ENCODE measurements at regions not wholly inside any gene's neighbourhood (a gene's known extent, or its start where the extent isn't known, plus 50 kb on each side); places are given as distances from the start of the nearest gene placed in this dataset.

GRCh38 chr21:31566611-31567010 lies 92.9 kb upstream of the SOD1 start:
- TF ChIP-seq POLR2AphosphoS5 (IDR thresholded peaks at IDR 0.05) (no peak), EZH2 (IDR thresholded peaks at IDR 0.05; ENCODE audit: borderline replicate concordance, insufficient read depth, low read length, poor library complexity, severe bottlenecking) (no peak), CTCF (IDR thresholded peaks at IDR 0.05; ENCODE audit: poor library complexity, severe bottlenecking) (no peak), EP300 (conservative IDR thresholded peaks at IDR 0.05; ENCODE audit: poor library complexity, severe bottlenecking) (no peak), REST (IDR thresholded peaks at IDR 0.05; ENCODE audit: borderline replicate concordance) (no peak), TAF1 (IDR thresholded peaks at IDR 0.05; ENCODE audit: low read depth) (no peak), SMC3 (conservative IDR thresholded peaks at IDR 0.05; ENCODE audit: poor library complexity) (no peak), MXI1 (conservative IDR thresholded peaks at IDR 0.05; ENCODE audit: poor library complexity, severe bottlenecking) (no peak), RAD21 (conservative IDR thresholded peaks at IDR 0.05) (no peak)

Measured in neural cell (in vitro differentiated cells).